ENCODE measurements at regions not wholly inside any gene's neighbourhood (a gene's known extent, or its start where the extent isn't known, plus 50 kb on each side); places are given as distances from the start of the nearest gene placed in this dataset.
"Not testable (repeated sequence)": the region's sequence is repeated elsewhere in the genome, so short reads cannot be mapped to it uniquely, and the experiment has no call there.

DNA sequence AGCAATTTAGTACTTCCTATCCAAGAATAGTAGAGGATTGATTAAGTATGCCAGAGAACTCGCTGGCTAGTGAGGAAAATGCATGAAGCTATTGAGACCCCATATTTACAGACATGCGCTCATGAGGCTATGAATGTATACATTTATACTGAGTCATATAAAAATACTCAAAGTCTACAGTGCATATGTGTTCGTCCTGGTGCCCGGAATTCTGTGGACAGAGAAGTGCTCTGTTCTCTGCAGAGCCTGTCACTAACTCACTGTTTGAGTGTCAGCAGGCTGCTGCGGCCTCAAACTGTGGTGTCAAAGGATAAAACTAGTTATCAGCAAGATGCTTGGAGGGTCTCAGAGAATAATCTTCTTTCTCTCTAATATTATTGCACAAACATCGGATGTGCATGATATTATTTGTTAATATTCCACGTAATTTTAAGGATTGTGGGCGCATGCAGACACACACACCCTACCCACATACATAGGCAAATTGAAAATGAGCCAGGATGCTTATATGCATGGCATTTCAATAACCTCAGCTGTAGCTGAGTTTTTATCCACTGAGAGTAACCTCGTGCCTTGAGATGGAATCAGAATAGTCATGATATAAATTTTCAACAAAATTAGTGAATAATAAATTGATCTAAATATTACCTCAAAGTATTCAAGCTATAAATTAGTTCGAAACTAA, 50.0 kb upstream of the TSC22D2 start:
- no peak for DNase-seq (ENCODE audit: low spot score)

- no peak for DNase-seq (ENCODE audit: low spot score)
Measured at GRCh38 chr3:150357140-150357539, 51.0 kb upstream of the TSC22D2 start.

- no peak for DNase-seq (ENCODE audit: low spot score)
Measured at GRCh38 chr3:150355574-150355973, 52.5 kb upstream of the TSC22D2 start.

DNA sequence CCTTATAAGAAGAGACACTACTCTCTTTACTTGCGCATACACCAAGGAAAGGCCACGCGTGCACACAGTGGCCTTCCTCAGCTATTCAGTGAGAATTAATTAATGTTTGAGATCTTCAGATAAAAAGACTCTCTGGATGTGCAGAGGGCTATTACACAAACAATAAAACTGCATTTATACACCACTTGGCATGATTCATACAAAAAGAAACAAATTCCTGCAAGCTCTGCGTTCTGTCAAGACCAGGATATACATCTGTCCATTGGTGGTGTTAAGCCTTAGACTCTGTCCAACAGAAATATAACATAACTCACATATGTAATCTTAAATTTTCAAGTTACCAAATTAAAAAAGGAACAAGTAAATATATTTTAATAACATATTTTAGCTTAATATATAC, 55.2 kb upstream of the TSC22D2 start:
- DNase-seq (ENCODE audit: low spot score), result no peak

DNA sequence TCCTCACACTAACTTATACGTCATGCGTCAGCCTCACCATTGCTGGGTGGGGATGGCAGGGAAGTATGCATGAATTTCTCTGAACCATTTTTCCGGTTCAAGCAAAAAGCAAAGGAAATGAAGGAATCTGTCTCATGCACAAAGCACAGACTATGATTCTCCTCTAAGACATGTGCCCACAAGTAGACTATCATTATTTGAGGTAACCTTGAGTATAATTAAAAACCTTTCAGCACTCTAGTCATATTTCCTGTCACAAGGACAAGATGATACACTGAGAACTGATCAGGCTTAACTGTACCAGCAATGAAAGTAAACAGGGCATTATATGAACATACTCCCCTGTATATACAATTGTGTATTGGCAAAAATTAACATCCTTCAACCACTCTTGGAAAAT, 56.7 kb upstream of the TSC22D2 start:
- DNase-seq (ENCODE audit: low spot score), result no peak

GRCh38 chr3:150349314-150350097, 58.6 kb upstream of the TSC22D2 start:
- DNase-seq (ENCODE audit: low spot score), result no peak

- DNase-seq (ENCODE audit: low spot score), result peak; percentile 67
Measured at GRCh38 chr3:150348500-150348899, 59.6 kb upstream of the TSC22D2 start.

DNA sequence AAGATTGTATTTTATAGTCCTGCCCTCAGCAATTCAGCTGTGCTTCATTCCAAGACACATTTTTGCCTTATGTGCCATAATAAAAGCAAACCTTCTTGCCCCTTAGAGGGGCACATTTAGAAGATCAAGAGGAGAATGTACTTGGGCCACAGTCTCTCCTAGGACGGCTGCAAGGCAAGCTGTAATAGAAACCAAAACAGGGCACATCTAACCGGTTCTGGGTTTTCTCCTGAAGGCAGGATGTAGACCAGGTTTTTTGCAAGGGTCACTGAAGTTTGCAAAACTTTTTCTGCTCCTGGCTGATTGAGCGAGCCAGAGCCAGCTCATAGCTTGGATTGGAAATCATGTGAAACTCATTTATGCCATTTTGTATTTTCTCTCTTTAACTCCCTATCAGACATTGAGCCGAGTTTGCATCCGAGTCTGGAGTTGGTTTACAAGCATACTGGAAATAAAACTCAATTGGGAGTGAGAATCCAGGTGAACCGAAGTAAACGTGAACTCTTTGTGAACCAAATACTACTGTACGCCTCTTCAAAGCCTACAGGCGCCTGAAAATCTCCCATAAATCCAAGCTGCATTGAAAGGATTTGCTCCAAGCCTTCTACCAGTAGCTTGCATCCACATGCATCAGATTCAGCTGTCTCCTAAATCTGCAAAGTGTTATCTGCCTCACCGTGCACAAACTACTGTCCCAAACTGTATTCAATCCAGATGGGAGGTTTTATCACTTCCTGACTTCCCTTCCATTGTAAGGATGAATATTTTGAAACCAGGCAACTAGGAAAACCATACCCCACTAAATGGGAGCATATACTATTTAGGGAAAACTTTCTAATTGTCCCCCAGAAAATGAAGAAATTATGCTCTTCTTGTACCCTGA, 60.9 kb upstream of the TSC22D2 start:
- no peak for DNase-seq (ENCODE audit: low spot score)

GRCh38 chr3:150346266-150346665, 61.8 kb upstream of the TSC22D2 start:
- DNase-seq (ENCODE audit: low spot score), result no peak

- no peak for DNase-seq (ENCODE audit: low spot score)
Measured at GRCh38 chr3:150345021-150345538, 63.0 kb upstream of the TSC22D2 start.

DNA sequence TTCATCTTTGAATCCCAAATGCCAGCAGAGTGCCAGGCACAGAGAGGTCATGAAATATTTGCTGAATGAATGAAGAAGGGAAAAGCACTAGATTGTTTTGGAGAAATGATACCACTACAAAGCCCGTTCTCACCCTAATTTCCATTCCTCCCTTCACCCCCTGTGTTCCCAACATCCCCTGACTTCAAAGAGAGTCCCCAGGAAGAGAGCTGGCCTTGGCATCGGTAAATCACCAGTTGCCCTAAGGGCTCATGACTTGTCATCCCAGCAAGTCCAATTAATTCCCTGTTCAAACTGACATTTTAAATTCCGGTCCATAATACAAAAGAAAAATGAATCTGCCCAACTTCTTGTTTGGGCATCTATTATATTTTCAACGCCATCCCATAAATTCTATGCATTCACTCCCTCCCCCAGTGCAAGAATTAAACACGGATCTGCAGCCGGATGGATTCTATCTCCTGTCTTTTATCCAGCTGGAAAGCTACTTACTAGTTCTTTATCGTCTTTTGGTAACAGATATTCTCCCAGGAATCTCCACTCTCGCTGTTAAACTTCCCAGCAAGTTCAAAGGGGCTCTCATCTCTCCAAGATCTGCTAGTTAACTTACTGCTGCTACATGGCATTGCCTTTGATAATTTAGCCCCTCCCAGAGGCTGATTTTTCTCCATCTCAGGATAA, 63.9 kb upstream of the TSC22D2 start:
- no peak for DNase-seq (ENCODE audit: low spot score)

GRCh38 chr3:150342896-150343467, 65.1 kb upstream of the TSC22D2 start:
- DNase-seq (ENCODE audit: low spot score), result no peak

GRCh38 chr3:150341891-150342290, 66.2 kb upstream of the TSC22D2 start:
- DNase-seq (ENCODE audit: low spot score), result no peak

DNA sequence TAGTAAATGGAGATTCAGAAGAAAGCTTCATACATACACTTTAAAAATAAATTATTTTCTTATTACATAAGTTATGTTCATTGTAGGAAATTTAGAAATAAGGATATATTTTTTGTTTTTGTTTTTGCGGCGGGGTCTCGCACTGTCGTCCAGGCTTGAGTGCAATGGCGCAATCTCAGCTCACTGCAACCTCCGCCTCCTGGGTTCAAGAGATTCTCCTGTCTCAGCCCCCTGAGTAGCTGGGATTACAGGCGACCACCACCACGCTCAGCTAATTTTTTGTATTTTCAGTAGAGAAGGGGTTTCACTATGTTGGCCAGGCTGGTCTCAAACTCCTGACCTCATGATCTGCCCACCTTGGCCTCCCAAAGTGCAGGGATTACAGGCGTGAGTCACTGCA, 71.7 kb upstream of the TSC22D2 start:
- not testable (repeated sequence) for DNase-seq (ENCODE audit: low spot score)

DNA sequence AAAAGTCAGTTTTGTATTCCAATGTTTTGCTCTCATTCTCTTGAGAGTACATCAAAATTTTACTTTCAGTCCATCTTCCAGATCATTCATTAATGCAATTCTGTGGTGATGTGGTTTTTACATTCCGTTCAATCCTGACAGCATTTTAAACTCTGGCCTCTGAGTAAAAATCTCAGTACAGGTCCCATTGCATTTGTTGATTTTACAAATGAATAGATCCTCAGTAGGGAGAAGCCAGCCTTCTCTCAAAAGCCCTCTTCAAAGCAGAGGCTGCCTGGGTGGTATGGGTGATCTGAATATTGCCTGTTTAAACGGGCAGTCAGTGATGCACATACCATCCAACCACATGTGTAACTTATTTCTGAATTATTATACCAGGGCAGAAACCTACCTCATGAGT, 72.5 kb upstream of the TSC22D2 start:
- DNase-seq (ENCODE audit: low spot score), result no peak

DNA sequence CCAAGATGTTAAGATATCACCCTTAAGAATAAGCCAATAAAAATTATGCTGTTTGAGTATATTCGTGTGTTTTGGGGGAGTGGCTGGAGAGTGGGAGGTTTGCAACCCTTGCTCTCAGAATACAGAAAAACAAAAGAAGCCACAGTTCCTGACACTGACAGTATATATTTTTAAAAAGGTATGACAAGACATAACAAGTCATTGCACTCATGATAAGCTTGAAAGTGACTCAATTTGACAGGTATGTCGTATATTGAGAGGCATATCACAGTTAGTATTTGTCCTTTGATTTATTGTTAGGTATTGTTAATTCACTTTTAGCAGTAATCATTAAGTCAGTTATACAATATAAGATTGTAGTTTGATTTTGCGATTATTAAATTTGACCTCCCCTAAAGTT, 73.1 kb upstream of the TSC22D2 start:
- no peak for DNase-seq (ENCODE audit: low spot score)

- DNase-seq (ENCODE audit: low spot score), result no peak
Measured at GRCh38 chr3:150333477-150333876, 74.6 kb upstream of the TSC22D2 start.

DNA sequence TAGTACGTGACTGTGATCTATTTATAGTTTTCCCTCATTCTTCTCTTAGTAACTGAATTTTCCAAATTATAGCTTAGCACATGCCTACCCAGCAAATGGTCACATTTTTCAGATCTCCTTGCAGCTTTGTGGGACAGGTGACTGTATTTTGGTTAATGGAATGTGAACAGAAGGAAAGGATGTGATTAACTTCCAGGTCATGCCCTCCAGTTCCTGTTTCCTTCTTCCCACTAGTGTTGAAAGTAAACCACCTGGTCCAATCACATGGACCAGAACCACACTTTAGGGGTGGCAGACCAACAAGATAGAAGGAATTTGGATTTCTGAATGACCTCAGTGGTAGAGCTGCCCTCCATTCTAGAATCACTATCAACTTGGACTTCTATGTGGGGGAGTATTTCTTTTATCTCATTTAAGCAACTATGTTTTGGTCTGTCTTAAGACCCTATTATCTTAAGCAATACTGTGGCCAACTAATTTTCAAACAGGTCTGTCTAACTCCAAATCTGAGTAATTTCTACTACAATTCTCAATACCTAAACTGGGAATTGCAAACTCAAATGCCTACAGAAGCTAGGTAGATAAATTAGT, 76.0 kb upstream of the TSC22D2 start:
- no peak for DNase-seq (ENCODE audit: low spot score)

- no peak for DNase-seq (ENCODE audit: low spot score)
Measured at GRCh38 chr3:150330872-150331271, 77.2 kb upstream of the TSC22D2 start.

- DNase-seq (ENCODE audit: low spot score), result no peak
Measured at GRCh38 chr3:150330174-150330573, 77.9 kb upstream of the TSC22D2 start.

- DNase-seq (ENCODE audit: low spot score), result no peak
Measured at GRCh38 chr3:150329408-150329807, 78.7 kb upstream of the TSC22D2 start.
